NK-92 treated with Interleukin-12 subunit alpha and Interleukin-12 subunit beta, amount 100 ng/mL, for 24 hours (cell line): ENCODE measurements at regions not wholly inside any gene's neighbourhood (a gene's known extent, or its start where the extent isn't known, plus 50 kb on each side); places are given as distances from the start of the nearest gene placed in this dataset.
"Not testable (repeated sequence)": the region's sequence is repeated elsewhere in the genome, so short reads cannot be mapped to it uniquely, and the experiment has no call there.

Source experiments
- DNase-seq: peaks from one replicate; lab custom pipeline; 2025; lab: John Stamatoyannopoulos, UW

DNA sequence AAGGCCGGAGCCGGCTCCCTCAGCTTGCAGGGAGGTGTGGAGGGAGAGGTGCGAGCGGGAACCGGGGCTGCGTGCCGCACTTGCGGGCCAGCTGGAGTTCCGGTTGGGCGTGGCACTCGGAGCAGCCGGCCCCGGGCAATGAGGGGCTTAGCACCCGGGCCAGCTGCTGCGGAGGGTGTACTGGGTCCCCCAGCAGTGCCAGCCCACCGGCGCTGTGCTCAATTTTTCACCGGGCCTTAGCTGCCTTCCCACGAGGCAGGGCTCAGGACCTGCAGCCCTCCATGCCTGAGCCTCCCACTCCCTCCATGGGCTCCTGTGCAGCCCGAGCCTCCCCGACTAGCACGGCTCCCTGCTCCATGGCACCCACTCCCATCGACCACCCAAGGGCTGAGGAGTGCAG, 62.2 kb upstream of the ANKRD55 start:
- DNase-seq, result not testable (repeated sequence)

DNA sequence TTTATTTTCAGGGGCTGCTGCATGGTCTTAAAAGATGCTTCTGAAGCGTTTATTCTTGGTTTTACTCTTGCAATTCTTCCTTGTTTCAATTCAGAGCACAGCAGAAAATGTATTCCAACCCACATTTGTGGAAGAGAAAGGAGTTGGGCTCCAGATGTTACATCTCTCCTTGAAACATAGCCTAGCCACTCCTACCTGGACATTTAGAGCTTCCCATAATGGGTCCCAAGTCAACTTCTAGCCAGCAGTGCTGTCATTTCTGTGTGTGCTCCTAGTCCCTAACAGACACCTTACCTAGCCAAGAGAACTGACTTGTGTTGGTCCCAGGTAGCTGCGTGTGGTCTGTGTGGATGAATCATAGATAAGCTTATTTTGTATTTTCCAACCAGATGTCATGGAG, 61.2 kb upstream of the ANKRD55 start:
- no peak for DNase-seq

DNA sequence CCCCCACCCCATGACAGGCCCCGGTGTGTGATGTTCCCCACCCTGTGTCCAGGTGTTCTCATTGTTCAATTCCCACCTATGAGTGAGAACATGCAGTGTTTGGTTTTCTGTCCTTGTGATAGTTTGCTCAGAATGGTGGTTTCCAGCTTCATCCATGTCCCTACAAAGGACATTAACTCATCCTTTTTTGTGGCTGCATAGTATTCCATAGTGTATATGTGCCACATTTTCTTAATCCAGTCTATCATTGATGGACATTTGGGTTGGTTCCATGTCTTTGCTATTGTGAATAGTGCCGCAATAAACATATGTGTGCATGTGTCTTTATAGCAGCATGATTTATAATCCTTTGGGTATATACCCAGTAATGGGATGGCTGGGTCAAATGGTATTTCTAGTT, 59.7 kb upstream of the ANKRD55 start:
- DNase-seq, result not testable (repeated sequence)

DNA sequence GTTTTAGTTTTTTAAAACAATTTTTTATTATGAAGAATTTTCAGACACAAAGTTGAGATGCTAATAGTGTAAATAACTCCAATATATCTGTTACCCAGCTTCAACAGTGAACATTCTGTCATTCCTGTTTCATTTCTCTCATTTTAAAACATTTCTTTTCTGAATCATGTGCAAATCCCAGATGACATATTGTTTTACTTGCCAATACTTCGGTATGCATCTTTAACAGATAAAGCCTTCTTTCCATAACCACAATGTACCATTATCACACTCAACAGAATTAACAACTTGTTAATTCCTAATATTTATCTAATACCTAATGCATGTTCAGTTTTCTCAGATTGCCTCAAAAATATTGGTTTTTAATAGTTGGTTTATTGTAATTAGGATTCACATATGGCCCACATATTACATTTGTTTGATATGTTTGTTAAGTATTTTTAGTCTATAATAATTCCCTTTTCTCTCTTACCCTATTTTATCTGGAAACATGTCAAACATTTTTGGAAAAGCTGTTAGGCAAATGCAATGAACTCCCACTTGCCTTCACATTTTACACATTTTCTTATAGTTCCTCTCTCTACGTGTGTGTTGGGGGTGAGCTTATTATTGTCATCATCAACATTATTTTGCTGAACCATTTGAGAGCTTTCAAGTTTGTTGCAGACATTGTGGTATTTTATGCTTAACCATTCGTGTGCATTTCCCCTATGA, 58.7 kb upstream of the ANKRD55 start:
- DNase-seq, result no peak

DNA sequence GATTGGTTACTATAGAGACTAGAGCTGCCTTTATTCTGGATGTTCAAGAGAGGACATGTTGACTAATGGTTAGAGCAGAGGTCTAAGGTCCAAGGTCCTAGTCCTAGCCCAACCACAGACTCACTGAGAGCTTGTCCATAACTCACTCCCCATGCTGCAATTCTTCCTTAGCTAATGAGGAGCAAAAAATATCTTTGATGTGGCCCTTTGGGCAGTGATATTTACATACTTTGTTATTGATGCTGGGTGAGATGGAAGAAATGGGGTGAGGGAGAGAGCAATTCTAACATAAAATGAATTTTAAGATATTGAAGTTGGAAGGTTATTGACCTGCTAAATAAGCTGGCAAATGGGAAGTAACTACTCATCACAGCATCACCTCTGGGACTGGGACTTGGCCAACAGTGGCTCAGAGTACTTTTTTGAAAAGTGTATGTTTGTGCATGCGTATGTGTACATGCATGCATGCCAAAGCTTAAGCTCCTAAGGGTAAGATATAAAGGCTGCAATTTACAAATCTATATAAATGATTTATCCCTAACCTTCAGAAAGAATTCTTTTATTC, 58.0 kb upstream of the ANKRD55 start:
- DNase-seq, result no peak

DNA sequence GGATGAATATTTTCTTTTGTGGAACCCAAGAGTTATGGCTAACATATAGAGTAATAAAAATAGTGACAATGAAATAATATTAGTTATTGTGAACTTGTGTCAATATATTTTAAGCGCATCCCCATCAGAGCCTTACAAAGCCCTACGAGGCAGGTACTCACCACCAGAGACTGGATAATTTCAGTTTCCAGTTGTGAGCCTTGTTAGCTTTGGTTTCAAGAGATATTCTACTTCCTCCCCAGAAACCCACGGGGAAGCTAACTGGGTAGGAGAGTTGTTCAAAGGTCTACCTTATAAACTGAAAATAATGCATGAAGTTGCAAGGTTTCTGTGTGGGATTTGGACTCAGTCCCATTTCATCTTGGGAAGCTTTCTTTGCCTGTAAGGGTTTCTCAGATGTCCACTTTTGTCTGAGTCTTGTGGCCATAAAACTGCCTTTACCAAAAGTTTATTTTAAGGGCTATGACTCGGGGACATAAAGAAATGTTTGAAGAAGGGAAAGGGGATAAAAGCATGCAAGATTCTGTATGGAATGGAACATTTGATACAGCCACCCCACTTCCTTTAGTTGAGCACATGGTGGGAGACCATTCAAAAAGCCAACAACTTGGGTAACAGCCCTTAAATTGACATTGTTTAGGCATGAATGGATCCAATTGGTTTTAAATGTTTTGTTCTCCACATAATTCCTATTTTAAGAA, 57.4 kb upstream of the ANKRD55 start:
- DNase-seq, result no peak

DNA sequence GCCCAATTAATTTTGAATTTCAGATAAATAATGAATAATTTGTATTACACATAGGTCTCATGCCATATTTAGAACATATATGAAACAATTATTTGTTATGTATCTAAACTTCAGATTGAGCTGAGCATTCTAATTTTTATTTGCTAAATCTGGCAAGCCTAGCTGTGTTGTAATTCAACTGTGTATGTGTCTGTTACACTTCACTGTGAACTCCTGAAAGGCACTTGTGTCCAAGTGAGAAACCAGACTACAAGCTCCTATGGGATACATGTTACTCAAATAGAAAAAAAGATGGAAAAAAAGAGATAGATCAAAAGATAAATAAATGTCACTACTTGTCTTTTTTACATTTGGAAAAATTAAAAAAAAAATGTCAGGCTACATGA, 56.5 kb upstream of the ANKRD55 start:
- no peak for DNase-seq

DNA sequence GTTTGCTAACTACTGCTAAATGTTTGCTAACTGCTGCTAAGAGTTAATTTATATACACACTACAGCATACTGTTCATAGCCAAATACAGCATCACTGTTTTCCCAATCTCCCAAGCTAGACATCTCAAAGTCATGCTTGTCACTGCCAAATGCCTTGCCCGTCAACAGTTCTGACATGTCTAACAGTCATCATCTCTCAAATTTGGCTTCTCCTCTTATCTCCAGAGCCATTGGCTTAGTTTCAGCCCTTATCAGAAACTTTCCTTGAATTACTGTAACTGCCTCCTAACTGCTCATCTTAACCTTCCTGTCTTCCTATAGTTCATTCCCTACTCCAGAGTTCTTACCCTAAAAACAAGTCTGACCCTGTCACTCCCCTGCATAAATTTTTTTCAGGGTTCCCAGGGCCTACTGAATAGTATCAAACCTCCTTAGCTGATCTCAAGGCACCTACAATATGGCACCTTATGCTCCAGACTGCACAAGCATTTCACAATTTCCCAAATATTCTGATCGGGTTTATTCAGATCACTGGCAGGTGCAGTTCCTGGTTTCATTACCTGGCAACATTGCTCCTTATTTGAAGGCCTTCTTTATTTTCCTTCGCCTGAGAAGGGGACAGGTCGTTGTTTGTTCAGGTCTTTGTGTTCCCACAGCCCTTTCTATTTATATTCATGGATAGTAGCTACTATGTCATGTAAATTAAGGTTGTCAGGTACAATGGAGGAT, 55.9 kb upstream of the ANKRD55 start:
- no peak for DNase-seq

DNA sequence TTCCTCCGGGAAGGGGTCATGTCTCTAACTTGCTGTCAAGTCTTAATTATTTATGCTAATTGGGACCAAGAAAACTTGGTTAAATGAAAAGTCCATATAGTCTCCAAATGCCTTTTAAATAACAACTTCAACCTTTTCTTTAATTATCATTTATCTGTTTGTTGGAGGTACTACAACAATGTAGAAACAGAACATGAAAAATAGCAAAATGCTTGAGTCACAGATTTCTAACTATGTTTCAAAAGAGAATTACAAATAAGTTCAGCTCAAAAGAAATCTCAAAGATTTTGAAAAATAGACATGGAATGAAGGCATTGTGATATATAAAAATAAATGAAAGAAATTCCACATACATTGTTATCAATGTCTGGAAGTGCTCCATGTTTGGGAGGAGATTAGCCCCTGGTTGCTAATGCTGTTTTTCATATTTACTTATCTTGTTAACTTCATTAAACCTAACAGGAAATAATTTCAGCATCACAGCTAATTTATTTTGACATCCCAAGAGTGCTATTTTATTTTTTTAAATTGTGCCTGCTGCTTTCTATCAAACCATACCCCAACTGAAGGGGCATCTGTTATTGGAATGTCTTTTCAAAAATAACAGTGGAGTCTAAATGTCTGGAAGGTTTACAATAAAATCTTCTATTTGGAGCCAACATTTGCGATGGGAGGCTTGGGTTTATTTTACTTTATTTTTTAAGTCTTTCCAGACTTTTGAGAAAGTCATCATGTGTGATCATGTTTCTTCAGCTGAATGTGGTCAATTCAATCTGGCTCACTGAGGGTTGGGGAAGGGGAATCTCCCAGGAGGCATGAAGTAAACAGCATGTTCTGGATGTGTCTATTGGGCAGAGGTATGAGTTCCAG, 53.1 kb upstream of the ANKRD55 start:
- no peak for DNase-seq

DNA sequence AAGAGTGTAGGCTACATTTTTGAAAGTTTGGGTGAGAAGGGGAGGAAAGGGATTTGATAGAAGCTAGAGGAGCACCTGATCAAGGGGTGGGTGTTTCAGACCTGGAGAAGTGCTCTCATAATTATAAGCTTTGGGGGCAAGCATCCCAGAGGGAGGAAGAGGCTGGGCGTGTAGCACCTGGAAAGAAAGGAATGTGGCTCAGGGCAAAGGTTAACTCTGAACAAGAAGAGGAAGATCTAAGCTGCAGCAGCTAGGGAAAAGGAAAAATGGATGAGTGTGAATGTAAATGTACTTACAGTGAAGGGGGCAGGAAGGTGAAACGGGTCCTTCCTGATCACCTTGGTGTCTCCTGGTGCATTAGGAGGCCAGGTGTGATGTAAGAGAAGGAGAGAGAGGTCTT, 49.8 kb upstream of the ANKRD55 start:
- no peak for DNase-seq
